Dendritic cell treated with granulocyte-macrophage colony-stimulating factor and Interleukin-4, amounts not matched to agents 40 ng/mL and 50 ng/mL, for 4 days (primary cell): ENCODE measurements at regions not wholly inside any gene's neighbourhood (a gene's known extent, or its start where the extent isn't known, plus 50 kb on each side); places are given as distances from the start of the nearest gene placed in this dataset.

Experiments used
- H3K27ac Mint-ChIP-seq: one replicate; pipeline ENCODE4 v1.8.0; 2022; ENCODE audit warnings: mild to moderate bottlenecking, mixed read lengths
- H3K27me3 Mint-ChIP-seq: one replicate; pipeline ENCODE4 v1.8.0; 2022; ENCODE audit warnings: mild to moderate bottlenecking, mixed read lengths
- H3K36me3 Mint-ChIP-seq: one replicate; pipeline ENCODE4 v1.8.0; 2022; ENCODE audit warnings: low read depth, mixed read lengths
- H3K4me1 Mint-ChIP-seq: one replicate; pipeline ENCODE4 v1.8.0; 2022; ENCODE audit warnings: low read depth, mixed read lengths
- H3K4me3 Mint-ChIP-seq: one replicate; pipeline ENCODE4 v1.8.0; 2022; ENCODE audit warnings: mild to moderate bottlenecking, moderate library complexity, mixed read lengths
- H3K9me3 Mint-ChIP-seq: one replicate; pipeline ENCODE4 v1.8.0; 2022; ENCODE audit warnings: mixed read lengths
- intact Hi-C: fragments of 100-400 bp; cut with micrococcal nuclease; formaldehyde crosslinking; loops from one replicate; pipeline ENCODE4 v1.15.0; 2022

DNA sequence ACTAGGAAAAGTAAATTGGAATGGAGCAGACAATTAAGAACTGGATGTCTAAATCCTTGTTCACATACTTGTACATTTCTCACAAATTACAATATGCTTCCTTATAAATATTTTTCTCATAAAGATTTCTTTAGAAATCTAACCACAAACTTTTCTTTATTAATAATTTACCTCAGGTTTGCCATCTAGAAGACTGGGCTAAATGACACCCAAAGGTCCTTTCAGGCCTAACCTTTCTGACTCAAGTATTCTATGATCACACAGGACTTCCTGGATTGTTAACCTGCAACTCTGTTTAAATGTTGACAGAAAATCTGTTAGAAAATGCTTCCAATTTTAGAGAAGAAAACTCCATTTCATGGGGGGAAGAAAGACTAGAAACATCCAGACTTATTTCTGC, 330.5 kb upstream of the MAP3K7 start:
- intact Hi-C loops: no loop called here
- Mint-ChIP-seq H3K9me3 (peaks cover 20% of the 10 kb centered on the region), H3K27me3 (no peaks in the 10 kb centered on the region), H3K36me3 (no peaks in the 10 kb centered on the region), H3K4me3 (no peak overlapping the region), H3K27ac (no peak overlapping the region), H3K4me1 (no peaks in the 10 kb centered on the region)

DNA sequence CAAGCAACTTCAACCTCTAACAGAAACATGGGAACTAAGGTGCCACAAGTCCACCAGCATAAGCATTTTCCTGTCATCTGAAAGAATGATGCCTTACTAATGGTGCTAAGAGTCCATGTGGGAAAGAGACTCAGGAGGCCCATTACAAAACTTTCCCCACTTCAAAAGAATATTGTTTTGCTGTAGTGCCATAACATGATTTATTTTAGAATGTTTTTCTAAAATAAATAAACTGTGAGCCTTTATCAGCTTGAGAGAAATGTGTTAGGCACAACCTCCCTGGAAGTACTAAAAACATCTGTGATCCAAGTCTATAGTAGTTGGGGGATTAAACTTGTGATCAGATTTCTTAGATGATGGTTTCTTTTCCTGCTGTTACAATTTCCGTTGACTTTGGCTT, 330.1 kb upstream of the MAP3K7 start:
- Mint-ChIP-seq H3K4me1 (no peaks in the 10 kb centered on the region), H3K4me3 (no peak overlapping the region), H3K9me3 (peaks cover 20% of the 10 kb centered on the region), H3K27me3 (no peaks in the 10 kb centered on the region), H3K36me3 (no peaks in the 10 kb centered on the region), H3K27ac (no peak overlapping the region)
- intact Hi-C loops: no loop called here

DNA sequence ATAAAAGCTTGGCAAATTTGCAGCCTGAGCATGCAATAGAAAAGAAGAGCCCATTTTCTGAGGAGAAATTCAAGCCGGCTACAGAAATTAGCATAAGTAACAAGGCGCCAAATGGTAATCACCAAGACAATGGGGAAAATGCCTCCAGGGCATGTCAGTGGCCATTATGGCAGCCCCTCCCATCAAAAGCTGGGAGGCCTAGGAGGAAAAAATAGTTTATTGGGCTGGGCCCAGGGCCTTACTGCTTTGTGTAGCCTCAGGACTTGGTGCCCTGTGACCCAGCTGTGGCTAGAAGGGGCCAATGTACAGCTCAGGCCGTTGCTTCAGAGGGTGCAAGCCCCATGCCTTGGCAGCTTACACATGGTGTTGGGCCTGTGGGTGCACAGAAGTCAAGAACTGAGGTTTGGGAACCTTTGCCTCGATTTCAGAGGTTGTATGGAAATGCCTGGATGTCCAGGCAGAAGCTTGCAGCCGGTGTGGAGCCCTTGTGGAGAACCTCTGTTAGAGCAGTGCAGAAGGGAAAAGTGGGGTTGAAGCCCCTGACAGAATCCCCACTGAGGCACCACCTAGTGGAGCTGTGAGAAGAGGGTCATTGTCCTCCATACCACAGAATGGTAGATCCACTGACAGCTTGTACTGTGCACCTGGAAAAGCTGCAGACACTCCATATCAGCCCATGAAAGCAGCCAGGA, 328.5 kb upstream of the MAP3K7 start:
- Mint-ChIP-seq H3K4me1 (no peaks in the 10 kb centered on the region), H3K36me3 (no peaks in the 10 kb centered on the region), H3K4me3 (no peak overlapping the region), H3K27me3 (no peaks in the 10 kb centered on the region), H3K27ac (no peak overlapping the region), H3K9me3 (peaks cover 20% of the 10 kb centered on the region)
- intact Hi-C loops: no loop called here

DNA sequence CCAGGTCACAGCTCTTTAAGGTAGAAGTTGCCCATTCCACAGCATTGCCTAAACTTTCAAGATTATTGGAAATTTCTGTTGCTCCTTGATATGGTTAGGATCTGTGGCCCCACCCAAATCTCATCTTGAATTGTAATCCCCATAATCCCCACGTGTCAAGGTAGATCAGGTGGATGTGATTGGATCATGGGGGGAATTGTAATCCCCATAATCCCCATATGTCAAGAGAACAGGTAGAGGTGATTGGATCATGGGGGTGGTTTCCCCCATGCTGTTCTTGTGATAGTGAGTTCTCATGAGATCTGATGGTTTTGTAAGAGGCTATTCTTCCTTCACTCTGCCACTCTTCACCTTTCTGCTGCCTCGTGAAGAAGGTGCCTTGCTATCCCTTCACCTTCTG, 327.4 kb upstream of the MAP3K7 start:
- Mint-ChIP-seq H3K4me1 (no peaks in the 10 kb centered on the region), H3K27me3 (no peaks in the 10 kb centered on the region), H3K9me3 (peaks cover 20% of the 10 kb centered on the region), H3K27ac (no peak overlapping the region), H3K36me3 (no peaks in the 10 kb centered on the region), H3K4me3 (no peak overlapping the region)
- intact Hi-C loops: no loop called here

DNA sequence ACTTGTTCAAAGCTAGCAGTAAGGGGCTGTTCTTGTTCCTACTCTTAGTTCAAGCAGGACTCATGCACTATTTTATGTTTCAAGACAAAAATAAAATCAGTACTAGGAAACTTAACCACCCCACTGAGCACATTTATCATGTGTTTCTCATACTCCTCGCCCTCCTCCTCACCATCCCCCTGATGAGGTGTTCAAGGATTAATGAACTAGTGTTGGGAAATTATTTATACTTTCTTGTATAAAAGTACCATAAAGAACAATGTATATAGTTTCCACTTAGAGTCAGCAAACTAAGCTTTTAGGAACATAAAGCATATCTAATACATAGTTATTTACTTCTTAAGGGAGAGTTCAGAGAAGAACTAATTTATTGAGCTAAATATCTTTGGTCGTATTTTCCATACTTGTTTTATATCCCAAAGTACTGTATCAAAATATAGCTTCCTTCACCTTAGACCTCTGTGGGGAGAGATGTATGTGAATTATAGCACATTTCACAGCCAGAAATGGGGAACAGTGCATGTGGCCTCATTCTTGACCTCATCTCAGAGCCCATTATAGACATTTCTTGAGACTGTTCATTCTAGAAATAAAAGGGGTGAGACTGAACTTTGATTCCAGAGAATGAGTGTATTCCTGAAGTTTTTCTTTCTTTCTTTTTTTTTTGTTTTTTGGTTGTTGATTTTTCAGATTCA, 326.5 kb upstream of the MAP3K7 start:
- Mint-ChIP-seq H3K27ac (no peak overlapping the region), H3K27me3 (no peaks in the 10 kb centered on the region), H3K36me3 (no peaks in the 10 kb centered on the region), H3K4me1 (no peaks in the 10 kb centered on the region), H3K9me3 (peaks cover 20% of the 10 kb centered on the region), H3K4me3 (no peak overlapping the region)
- intact Hi-C loops: no loop called here

DNA sequence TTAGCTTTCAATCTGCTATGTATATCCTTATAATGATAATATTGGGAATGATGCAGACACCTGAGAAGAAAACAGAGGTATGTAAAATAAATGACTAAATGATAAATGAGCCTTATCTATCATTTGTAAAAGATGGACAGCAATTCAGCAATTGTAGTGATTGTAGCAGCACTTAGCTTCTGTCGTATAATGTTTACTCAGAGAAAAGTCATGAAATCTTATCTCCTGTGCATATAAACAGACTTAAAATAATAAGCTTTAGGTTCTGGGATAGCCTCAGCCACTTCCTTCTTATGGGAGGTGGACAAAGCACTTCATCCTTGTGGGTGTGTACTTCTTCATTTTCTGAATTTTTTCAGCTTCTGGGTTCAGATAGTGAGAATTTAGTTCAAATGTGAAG, 324.8 kb upstream of the MAP3K7 start:
- H3K36me3 Mint-ChIP-seq: no peaks in the 10 kb centered on the region
- H3K27me3 Mint-ChIP-seq: no peaks in the 10 kb centered on the region
- intact Hi-C loops: no loop called here
- H3K9me3 Mint-ChIP-seq: peaks cover 20% of the 10 kb centered on the region
- H3K4me3 Mint-ChIP-seq: no peak overlapping the region
- H3K27ac Mint-ChIP-seq: no peak overlapping the region
- no peaks in the 10 kb centered on the region for H3K4me1 Mint-ChIP-seq

DNA sequence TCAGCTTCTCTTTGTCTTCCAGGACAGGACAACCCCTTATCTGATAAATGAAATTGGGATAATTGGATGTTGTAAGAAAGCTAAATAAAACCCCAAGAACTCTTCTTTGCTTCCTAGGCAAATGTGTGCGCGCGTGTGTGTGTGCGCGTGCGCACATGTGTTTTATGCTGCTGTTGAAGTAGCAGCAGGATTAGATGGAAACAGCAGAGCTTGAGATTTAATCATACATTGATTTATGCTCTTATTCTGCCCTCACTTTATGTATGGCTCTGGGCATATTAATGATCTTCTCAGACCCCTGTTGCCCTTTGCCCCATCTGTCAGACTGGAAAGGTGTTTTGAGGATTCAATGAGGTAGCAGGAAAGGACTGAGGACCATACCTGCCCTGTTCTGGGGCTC, 324.0 kb upstream of the MAP3K7 start:
- Mint-ChIP-seq H3K4me3 (no peak overlapping the region), H3K36me3 (no peaks in the 10 kb centered on the region), H3K9me3 (peaks cover 19% of the 10 kb centered on the region), H3K27me3 (no peaks in the 10 kb centered on the region), H3K4me1 (no peaks in the 10 kb centered on the region), H3K27ac (no peak overlapping the region)
- intact Hi-C loops: no loop called here

DNA sequence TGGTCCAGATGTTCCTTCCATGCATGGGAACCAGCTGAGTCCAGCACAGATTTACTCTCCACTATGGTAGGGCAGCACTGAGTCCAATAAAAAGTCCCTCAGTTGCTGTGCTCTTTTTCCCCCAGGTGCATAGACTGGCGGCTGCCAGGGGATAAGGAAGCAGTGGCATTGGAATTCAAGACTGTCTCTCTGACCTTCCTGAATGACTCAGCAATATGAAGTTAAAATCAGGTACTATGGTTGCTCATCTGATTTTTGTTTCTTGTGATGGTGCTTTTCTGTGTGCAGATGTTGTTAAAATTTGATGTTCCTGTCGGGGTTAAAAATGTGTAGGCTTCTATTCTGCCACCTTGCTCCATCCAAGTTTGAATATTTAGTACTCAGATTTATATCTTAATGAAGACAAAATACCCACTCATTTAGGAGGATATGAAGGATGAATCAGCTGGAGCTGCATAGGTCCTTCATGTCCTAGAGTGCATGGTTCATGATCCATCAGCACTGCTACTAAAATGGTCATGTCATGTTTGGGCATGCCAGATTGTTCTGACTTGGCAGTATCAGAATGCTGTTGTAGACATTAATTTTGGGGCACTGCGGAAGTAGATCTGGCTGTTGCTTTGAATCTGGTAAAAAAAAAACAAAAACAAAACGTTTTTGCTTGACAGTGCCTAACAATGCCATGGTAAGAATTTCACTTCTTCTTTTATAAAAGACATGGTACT, 321.2 kb upstream of the MAP3K7 start:
- no peak overlapping the region for H3K27ac Mint-ChIP-seq
- intact Hi-C loops: no loop called here

DNA sequence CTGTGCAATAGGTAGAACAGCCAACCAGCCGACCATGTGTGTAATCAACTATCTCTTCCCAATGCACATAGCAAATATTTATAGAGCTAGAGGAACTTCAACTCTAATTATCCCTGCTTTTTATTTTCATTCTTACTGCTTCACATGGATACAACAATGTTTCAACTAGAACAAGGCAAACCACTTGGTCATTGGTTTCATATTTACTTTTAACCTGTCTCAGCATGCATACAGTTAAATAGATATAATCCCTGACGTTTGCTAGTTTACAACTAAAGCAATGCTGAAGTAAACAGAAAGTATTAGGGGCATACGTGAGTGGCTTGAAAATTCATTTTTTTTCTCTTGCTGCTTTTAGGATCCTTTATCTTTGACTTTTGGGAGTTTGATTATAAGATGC, 318.5 kb upstream of the MAP3K7 start:
- no peaks in the 10 kb centered on the region for H3K27me3 Mint-ChIP-seq
- H3K4me1 Mint-ChIP-seq: no peaks in the 10 kb centered on the region
- H3K36me3 Mint-ChIP-seq: no peaks in the 10 kb centered on the region
- intact Hi-C loops: no loop called here
- H3K9me3 Mint-ChIP-seq: no peaks in the 10 kb centered on the region
- H3K4me3 Mint-ChIP-seq: no peak overlapping the region
- no peak overlapping the region for H3K27ac Mint-ChIP-seq

More for the DNA sequence above, 321.2 kb upstream of the MAP3K7 start:
- no peaks in the 10 kb centered on the region for H3K36me3 Mint-ChIP-seq
- no peaks in the 10 kb centered on the region for H3K27me3 Mint-ChIP-seq
- H3K9me3 Mint-ChIP-seq: no peaks in the 10 kb centered on the region
- no peak overlapping the region for H3K4me3 Mint-ChIP-seq
- no peaks in the 10 kb centered on the region for H3K4me1 Mint-ChIP-seq

DNA sequence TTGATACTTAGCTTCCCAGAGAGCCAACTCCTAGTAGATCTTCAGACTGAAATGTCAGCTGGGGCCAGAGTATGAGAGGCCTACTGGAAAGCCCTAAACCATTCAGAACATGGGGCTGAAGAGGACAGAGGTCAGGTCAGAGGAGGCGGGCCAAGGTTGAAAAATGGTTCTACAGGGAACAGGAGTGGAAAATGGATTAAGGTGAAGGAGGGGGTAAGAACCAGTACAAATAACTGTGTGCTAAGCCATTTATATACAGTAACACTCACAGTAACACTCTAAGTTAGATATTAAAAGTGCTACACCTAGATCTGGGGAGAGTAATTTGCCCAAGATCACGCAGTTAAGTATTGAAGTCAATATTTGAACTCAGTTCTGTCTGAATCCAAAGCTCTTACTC, 313.2 kb upstream of the MAP3K7 start:
- no peaks in the 10 kb centered on the region for H3K27me3 Mint-ChIP-seq
- H3K9me3 Mint-ChIP-seq: no peaks in the 10 kb centered on the region
- H3K4me1 Mint-ChIP-seq: no peaks in the 10 kb centered on the region
- intact Hi-C loops: no loop called here
- H3K27ac Mint-ChIP-seq: no peak overlapping the region
- H3K4me3 Mint-ChIP-seq: no peak overlapping the region
- H3K36me3 Mint-ChIP-seq: no peaks in the 10 kb centered on the region

DNA sequence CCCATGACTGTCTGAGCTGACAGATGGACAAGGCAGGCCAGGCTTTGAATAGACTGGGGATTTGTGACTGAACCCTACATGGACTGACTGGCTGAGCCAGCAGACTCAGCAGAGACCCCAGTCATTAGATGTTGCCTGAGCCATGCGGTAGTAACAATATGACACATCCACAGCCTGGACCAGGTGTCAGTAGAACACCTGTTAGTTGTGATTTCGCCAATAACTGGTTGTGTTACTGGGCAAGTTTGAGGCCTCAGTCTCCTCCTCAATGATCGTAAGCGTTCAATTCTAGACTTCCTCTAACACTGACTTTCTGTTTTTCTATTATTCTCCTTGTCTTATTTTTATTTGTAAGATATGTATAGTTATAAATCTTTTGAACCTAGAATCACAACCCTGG, 311.9 kb upstream of the MAP3K7 start:
- no peak overlapping the region for H3K27ac Mint-ChIP-seq
- no peaks in the 10 kb centered on the region for H3K4me1 Mint-ChIP-seq
- no peaks in the 10 kb centered on the region for H3K36me3 Mint-ChIP-seq
- intact Hi-C loops: no loop called here
- H3K27me3 Mint-ChIP-seq: no peaks in the 10 kb centered on the region
- no peak overlapping the region for H3K4me3 Mint-ChIP-seq
- no peaks in the 10 kb centered on the region for H3K9me3 Mint-ChIP-seq

DNA sequence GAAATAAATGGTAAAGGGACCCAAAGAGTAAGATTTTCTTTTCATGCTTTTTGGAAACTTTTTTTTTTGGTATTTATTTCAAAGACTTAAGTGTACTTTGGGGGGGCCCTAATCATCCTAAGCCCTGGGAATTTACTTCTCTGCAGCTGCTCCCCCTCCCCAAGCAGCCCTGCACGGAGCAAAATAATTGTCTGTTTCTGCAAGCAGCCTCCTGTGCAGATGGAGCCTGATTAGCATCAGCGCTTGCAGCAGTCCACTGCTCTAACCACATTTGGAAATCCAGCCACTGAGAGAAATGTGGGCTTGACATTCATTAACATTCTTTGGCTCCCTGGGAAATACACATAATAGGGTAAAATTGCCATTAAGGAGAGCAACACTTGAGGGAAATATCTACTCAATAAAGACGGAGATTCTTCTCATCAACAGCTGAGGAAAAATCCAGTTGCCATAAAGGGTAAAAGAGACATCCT, 309.2 kb upstream of the MAP3K7 start:
- Mint-ChIP-seq H3K36me3 (no peaks in the 10 kb centered on the region), H3K27me3 (no peaks in the 10 kb centered on the region), H3K27ac (no peak overlapping the region), H3K9me3 (no peaks in the 10 kb centered on the region), H3K4me3 (no peak overlapping the region), H3K4me1 (no peaks in the 10 kb centered on the region)
- intact Hi-C loops: no loop called here

DNA sequence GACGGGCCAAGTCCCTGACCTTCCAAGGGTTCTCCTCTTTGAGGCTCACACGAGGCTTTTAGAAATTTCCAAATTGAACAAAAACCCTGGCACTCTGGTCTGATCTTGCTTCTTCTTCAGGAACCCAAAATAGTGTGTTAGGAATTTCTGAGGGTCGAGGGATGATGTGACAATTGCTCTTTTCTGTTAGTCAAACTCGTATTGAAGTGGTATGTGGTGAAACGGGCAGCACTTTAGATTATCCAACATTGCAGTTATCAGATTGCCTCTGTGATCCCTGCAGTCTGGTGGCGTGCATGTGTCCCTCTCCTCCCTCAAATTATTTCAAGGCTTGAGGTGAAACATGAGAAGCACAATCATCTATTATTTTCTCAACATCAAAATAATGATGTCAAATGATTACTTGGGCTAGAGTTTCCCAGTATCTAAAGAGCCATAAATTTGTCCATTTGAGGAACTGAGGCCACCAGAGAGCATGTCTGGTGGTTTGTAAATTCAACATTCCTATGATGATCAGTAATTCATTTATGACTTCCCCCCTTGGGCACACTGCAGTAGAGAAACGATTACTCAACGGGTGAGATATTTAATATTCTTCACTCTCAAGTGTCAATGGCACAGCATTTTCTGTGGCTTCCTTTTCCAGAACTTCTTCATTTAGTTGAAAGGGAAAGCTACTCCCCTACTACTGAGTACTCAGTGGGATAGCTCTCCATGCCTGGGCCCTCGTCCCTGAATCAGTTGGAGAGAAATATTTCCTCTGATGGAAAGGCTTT, 308.6 kb upstream of the MAP3K7 start:
- H3K36me3 Mint-ChIP-seq: no peaks in the 10 kb centered on the region
- no peaks in the 10 kb centered on the region for H3K9me3 Mint-ChIP-seq
- no peaks in the 10 kb centered on the region for H3K4me1 Mint-ChIP-seq
- intact Hi-C loops: no loop called here
- H3K27me3 Mint-ChIP-seq: no peaks in the 10 kb centered on the region
- no peak overlapping the region for H3K4me3 Mint-ChIP-seq
- H3K27ac Mint-ChIP-seq: no peak overlapping the region
